B cell (primary cell): ENCODE measurements at regions not wholly inside any gene's neighbourhood (a gene's known extent, or its start where the extent isn't known, plus 50 kb on each side); places are given as distances from the start of the nearest gene placed in this dataset.

Experiments
- ATAC-seq: fragments of 200-7000 bp; cut with Tn5 transposase; one replicate; pipeline ENCODE4 v1.10.0; 2021; ENCODE audit warnings: low read depth, mild to moderate bottlenecking, moderate number of reproducible peaks, moderate library complexity
- CTCF ChIA-PET: fragments of 350-600 bp; sonication (Branson Sonifier 250); formaldehyde crosslinking; loops from one replicate; lab custom pipeline; 2021; ENCODE audit warnings: antibody characterized with exemption, inconsistent platforms; lab: Charles Lee
- POLR2A ChIA-PET: fragments of 350-600 bp; sonication (Branson Sonifier 250); formaldehyde crosslinking; loops from one replicate; lab custom pipeline; 2021; ENCODE audit warnings: antibody characterized with exemption; lab: Charles Lee
- DNase-seq: peaks from one replicate; pipeline ENCODE4 v3.0.0; 2013
- H2AFZ ChIP-seq: 2 replicates; pipeline ENCODE4 v1.6.1; 2012; ENCODE audit warnings: mild to moderate bottlenecking, low read depth, low read length; ENCODE audit not compliant: insufficient read depth, poor library complexity, severe bottlenecking
- H3K27ac ChIP-seq, 2 donors: 1 replicate in 1 of 2; 2 replicates in 1 of 2; pipeline ENCODE4 v1.5.1; 2012 to 2013; ENCODE audit warnings: low read length in 2 of 2, mild to moderate bottlenecking in 2 of 2, moderate library complexity in 1 of 2
- H3K27me3 ChIP-seq, 4 experiments: fragments of 200-600 bp in 1 of 4; sonication (generic) in 1 of 4; replicated peaks in 1 of 4; 1 replicate in 2 of 4; 2 replicates in 2 of 4; pipeline versions ENCODE4 v1.6.1 to v1.7.0; 2013 to 2016; ENCODE audit warnings: low read length in 3 of 4, mild to moderate bottlenecking in 2 of 4, mixed read lengths in 1 of 4, moderate library complexity in 1 of 4; ENCODE audit not compliant: insufficient read depth in 4 of 4, control insufficient read depth in 3 of 4; ENCODE audit errors: control extremely low read depth in 1 of 4
- H3K36me3 ChIP-seq, 2 experiments: replicated peaks in 1 of 2; 1 replicate in 1 of 2; 2 replicates in 1 of 2; pipeline versions ENCODE4 v1.6.1 to v1.7.1; 2013; ENCODE audit warnings: low read length in 1 of 2; ENCODE audit not compliant: insufficient read depth in 2 of 2, control insufficient read depth in 1 of 2; ENCODE audit errors: control extremely low read depth in 1 of 2, extremely low read depth in 1 of 2
- H3K4me1 ChIP-seq, 2 donors: fragments of 200-600 bp in 1 of 2; sonication (generic) in 1 of 2; 1 replicate in 1 of 2; 2 replicates in 1 of 2; pipeline versions ENCODE4 v1.5.1 to v1.6.1; 2013 to 2017; ENCODE audit warnings: low read length in 2 of 2; ENCODE audit not compliant: control insufficient read depth in 2 of 2, insufficient read depth in 2 of 2
- H3K4me2 ChIP-seq: replicated peaks from 2 replicates; pipeline ENCODE3; 2012; ENCODE audit warnings: mild to moderate bottlenecking, low read depth, low read length; ENCODE audit not compliant: poor library complexity, severe bottlenecking
- H3K4me3 ChIP-seq, 5 experiments: fragments of 200-600 bp in 1 of 5; sonication (generic) in 1 of 5; 1 replicate in 3 of 5; 2 replicates in 2 of 5; pipeline versions ENCODE4 v1.5.1 to v1.7.0; 2011 to 2016; ENCODE audit warnings: low read length in 4 of 5, mild to moderate bottlenecking in 4 of 5, low read depth in 2 of 5, control low read depth in 1 of 5, moderate library complexity in 1 of 5; ENCODE audit not compliant: insufficient read depth in 1 of 5; ENCODE audit errors: control extremely low read depth in 1 of 5, extremely low read depth in 1 of 5
- H3K79me2 ChIP-seq: fragments of 200-600 bp; sonication (generic); one replicate; pipeline ENCODE4 v1.6.0; 2016; ENCODE audit warnings: low read length; ENCODE audit not compliant: control insufficient read depth, insufficient read depth
- H3K9ac ChIP-seq: fragments of 200-600 bp; sonication (generic); 2 replicates; pipeline ENCODE4 v1.6.1; 2017; ENCODE audit warnings: mild to moderate bottlenecking, low read length, moderate library complexity
- H3K9me3 ChIP-seq, 3 donors: one replicate each; pipeline versions ENCODE4 v1.6.1 to v1.7.1; 2013; ENCODE audit warnings: low read length in 2 of 3; ENCODE audit not compliant: control insufficient read depth in 2 of 3, insufficient read depth in 1 of 3; ENCODE audit errors: control extremely low read depth in 1 of 3
- H4K20me1 ChIP-seq: 2 replicates; pipeline ENCODE4 v1.6.0; 2012; ENCODE audit warnings: mild to moderate bottlenecking, low read length; ENCODE audit not compliant: insufficient read depth, control insufficient read depth, poor library complexity, severe bottlenecking
- H3K27ac Mint-ChIP-seq: one replicate; pipeline ENCODE4 v1.8.0; 2021; ENCODE audit warnings: mixed read lengths
- H3K27me3 Mint-ChIP-seq: one replicate; pipeline ENCODE4 v1.8.0; 2021; ENCODE audit warnings: mixed read lengths
- H3K4me1 Mint-ChIP-seq: one replicate; pipeline ENCODE4 v1.8.0; 2021; ENCODE audit warnings: mixed read lengths
- H3K4me3 Mint-ChIP-seq: one replicate; pipeline ENCODE4 v1.8.0; 2021; ENCODE audit warnings: mixed read lengths
- H3K9me3 Mint-ChIP-seq: one replicate; pipeline ENCODE4 v1.8.0; 2022; ENCODE audit warnings: mixed read lengths; ENCODE audit not compliant: insufficient read depth
- CTCF ChIP-seq: fragments of 200-600 bp; IDR thresholded peaks from one replicate; pipeline ENCODE4 v1.8.0; 2022; ENCODE audit warnings: antibody characterized with exemption, mild to moderate bottlenecking
- EZH2 ChIP-seq: IDR thresholded peaks from 2 replicates; pipeline ENCODE4 v1.6.1; 2012; ENCODE audit warnings: borderline replicate concordance, low read depth, mild to moderate bottlenecking, moderate library complexity, low read length; ENCODE audit not compliant: insufficient read depth, poor library complexity, severe bottlenecking
- WGBS: methylation state at CpG from one replicate; pipeline ENCODE4 v1.1.5; 2013; ENCODE audit warnings: missing lambda C conversion rate; ENCODE audit not compliant: insufficient coverage; 5-methylcytosine and 5-hydroxymethylcytosine counted together
- intact Hi-C: fragments of 100-400 bp; cut with micrococcal nuclease; formaldehyde crosslinking; loops from one replicate; pipeline ENCODE4 v1.10.0; 2022

DNA sequence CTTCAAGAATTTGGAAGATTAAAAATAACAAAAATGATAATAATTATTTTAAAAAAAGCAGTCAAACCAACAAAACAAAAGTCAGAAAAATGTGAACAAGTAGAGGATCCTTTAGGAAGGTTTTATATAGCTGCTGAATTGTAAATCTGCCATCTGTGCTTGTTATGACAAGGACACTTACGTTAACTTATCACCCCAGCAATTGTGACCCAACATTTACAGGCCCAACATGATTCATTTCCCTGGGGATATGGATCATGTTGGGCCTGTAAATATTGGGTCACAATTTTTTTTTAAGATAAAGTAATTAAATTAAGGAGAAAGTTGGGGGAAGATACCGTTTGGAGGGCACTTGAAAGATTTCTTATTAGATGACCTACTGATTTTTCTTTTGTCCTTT is 261.4 kb upstream of the HABP2 start:
- no CpG with 5 or more reads among the region's 2 CpGs for whole genome bisulfite sequencing
- POLR2A ChIA-PET, result no interaction called here
- CTCF ChIA-PET, result no interaction called here

GRCh38 chr10:113292086-113292485 is 260.8 kb upstream of the HABP2 start:
- Mint-ChIP-seq H3K27ac (no peak overlapping the region), H3K27me3 (no peaks in the 10 kb centered on the region), H3K9me3 (no peaks in the 10 kb centered on the region), H3K4me3 (no peak overlapping the region), H3K4me1 (no peaks in the 10 kb centered on the region)
- H3K9me3 ChIP-seq, result no peaks in the 10 kb centered on the region
- ATAC-seq (no peak), DNase-seq (no peak)
- no peak overlapping the region for H3K9ac ChIP-seq
- no peak overlapping the region for H2AFZ ChIP-seq
- no peaks in the 10 kb centered on the region for H4K20me1 ChIP-seq
- intact Hi-C loops, result no loop called here
- POLR2A ChIA-PET, result no interaction called here
- CTCF ChIA-PET, result no interaction called here
- TF ChIP-seq CTCF (no peak), EZH2 (no peak)
- no peak overlapping the region for H3K27ac ChIP-seq
- no peaks in the 10 kb centered on the region for H3K27me3 ChIP-seq
- no peaks in the 10 kb centered on the region for H3K36me3 ChIP-seq
- H3K4me1 ChIP-seq, result no peaks in the 10 kb centered on the region
- no peaks in the 10 kb centered on the region for H3K79me2 ChIP-seq
- no peak overlapping the region for H3K4me3 ChIP-seq
- no peak overlapping the region for H3K4me2 ChIP-seq
- WGBS, result 71% methylated on average over 1 of the region's 3 CpGs

More for the DNA sequence above, 261.4 kb upstream of the HABP2 start:
- TF ChIP-seq CTCF, result no peak
- TF ChIP-seq EZH2, result no peak
- Histone ChIP-seq H4K20me1 (no peaks in the 10 kb centered on the region), H3K9me3 (no peaks in the 10 kb centered on the region), H3K4me2 (no peak overlapping the region), H3K79me2 (no peaks in the 10 kb centered on the region), H3K9ac (no peak overlapping the region), H2AFZ (no peak overlapping the region), H3K4me3 (no peak overlapping the region), H3K27me3 (no peaks in the 10 kb centered on the region), H3K27ac (no peak overlapping the region), H3K36me3 (no peaks in the 10 kb centered on the region), H3K4me1 (no peaks in the 10 kb centered on the region)
- Mint-ChIP-seq H3K27ac (no peak overlapping the region), H3K4me1 (no peaks in the 10 kb centered on the region), H3K27me3 (no peaks in the 10 kb centered on the region), H3K9me3 (no peaks in the 10 kb centered on the region), H3K4me3 (no peak overlapping the region)
- DNase-seq (no peak), ATAC-seq (no peak)
- intact Hi-C loops, result no loop called here
